K562 (cell line): ENCODE measurements at regions not wholly inside any gene's neighbourhood (a gene's known extent, or its start where the extent isn't known, plus 50 kb on each side); places are given as distances from the start of the nearest gene placed in this dataset.

Source experiments
- ATAC-seq: fragments of 200-7000 bp; cut with Tn5 transposase; 3 replicates; pipeline ENCODE4 v1.9.1; 2020; ENCODE audit warnings: moderate library complexity
- BruUV-seq: library from RNA; stranded (reverse); fragments of 400-500 nt; replicated peaks from 2 replicates; lab custom pipeline; 2021; lab: Mats Ljungman, UMichigan
- CTCF ChIA-PET: fragments of 300-600 bp; formaldehyde crosslinking; extraction: SDS; loops from one replicate; lab custom pipeline; 2021; ENCODE audit warnings: low intra/inter-chr PET ratio; lab: Yijun Ruan, JAX
- POLR2A ChIA-PET: fragments of 300-600, 350-650 bp; sonication (Branson Sonifier 250); formaldehyde crosslinking; extraction: SDS; loops from one replicate; lab custom pipeline; 2021; ENCODE audit warnings: antibody characterized with exemption, inconsistent platforms; lab: Yijun Ruan, JAX
- DNase-seq, 4 experiments: peaks; one replicate each; pipeline versions ENCODE4 v3.0.0 to v3.0.0-alpha.2; 2011 to 2018; ENCODE audit warnings: low spot score in 3 of 4, mixed read lengths in 3 of 4; ENCODE audit errors: extremely low read depth in 1 of 4
- FAIRE-seq: peaks from 2 replicates; lab custom pipeline; 2011; peaks lifted over from hg19 to GRCh38; lab: Jason Lieb, UNC
- H2AFZ ChIP-seq: 2 replicates; pipeline ENCODE4 v1.6.0; 2011; ENCODE audit warnings: low read depth, low read length, control low read depth, inconsistent platforms
- H3K27ac ChIP-seq: fragments of 200-600 bp; 3 replicates; pipeline ENCODE4 v1.8.0; 2011; ENCODE audit warnings: low read depth, mild to moderate bottlenecking, control low read depth, inconsistent platforms, low read length, moderate library complexity, mixed read lengths; ENCODE audit errors: extremely low read depth
- H3K27me3 ChIP-seq, 2 experiments: fragments of 300-600 bp in 1 of 2; 2 replicates in 1 of 2; 3 replicates in 1 of 2; pipeline versions ENCODE4 v1.6.0 to v1.8.0; 2011; ENCODE audit warnings: inconsistent platforms in 2 of 2, low read length in 2 of 2, mild to moderate bottlenecking in 1 of 2, mixed read lengths in 1 of 2, moderate library complexity in 1 of 2; ENCODE audit not compliant: control insufficient read depth in 2 of 2, insufficient read depth in 2 of 2
- H3K36me3 ChIP-seq: fragments of 300-600 bp; 3 replicates; pipeline ENCODE4 v1.8.0; 2011; ENCODE audit warnings: mild to moderate bottlenecking, low read length, inconsistent platforms; ENCODE audit not compliant: control insufficient read depth, insufficient read depth
- H3K4me1 ChIP-seq, 2 experiments: fragments of 200-600 bp in 1 of 2; replicated peaks in 1 of 2; 2 replicates in 1 of 2; 3 replicates in 1 of 2; pipeline versions ENCODE4 v1.5.1 to v1.8.0; 2011; ENCODE audit warnings: inconsistent platforms in 2 of 2, low read length in 2 of 2, mild to moderate bottlenecking in 1 of 2, mixed read lengths in 1 of 2, moderate library complexity in 1 of 2; ENCODE audit not compliant: control insufficient read depth in 2 of 2, insufficient read depth in 2 of 2
- H3K4me2 ChIP-seq: 2 replicates; pipeline ENCODE4 v1.6.1; 2011; ENCODE audit warnings: low read length, control low read depth, inconsistent platforms, mixed read lengths; ENCODE audit not compliant: insufficient read depth
- H3K4me3 ChIP-seq: fragments of 200-600 bp; sonication (generic), shearing (Covaris generic); 2 replicates; pipeline ENCODE4 v1.5.1; 2016; ENCODE audit warnings: control low read depth, inconsistent platforms
- H3K79me2 ChIP-seq: fragments of 200-600 bp; 3 replicates; pipeline ENCODE4 v1.8.0; 2011; ENCODE audit warnings: low read length, inconsistent platforms; ENCODE audit not compliant: control insufficient read depth, insufficient read depth
- H3K9ac ChIP-seq, 2 experiments: 2 replicates each; pipeline versions ENCODE4 v1.6.0 to v1.6.1; 2011; ENCODE audit warnings: low read depth in 2 of 2, low read length in 2 of 2, control low read depth in 1 of 2, inconsistent platforms in 1 of 2, mild to moderate bottlenecking in 1 of 2, mixed read lengths in 1 of 2; ENCODE audit not compliant: insufficient read depth in 1 of 2
- H3K9me1 ChIP-seq: one replicate; pipeline ENCODE4 v1.6.0; 2011; ENCODE audit warnings: inconsistent platforms, mild to moderate bottlenecking, low read length, moderate library complexity; ENCODE audit not compliant: control insufficient read depth, insufficient read depth
- H3K9me3 ChIP-seq: replicated peaks from 2 replicates; pipeline ENCODE4 v1.5.1; 2011; ENCODE audit warnings: low read depth, low read length, inconsistent platforms; ENCODE audit not compliant: control insufficient read depth, insufficient read depth
- H4K20me1 ChIP-seq: replicated peaks from 2 replicates; pipeline ENCODE4 v1.6.1; 2011; ENCODE audit warnings: low read length, inconsistent platforms, mixed read lengths; ENCODE audit not compliant: control insufficient read depth, insufficient read depth
- BRD4 ChIP-seq: fragments of 200-600 bp; sonication (generic); IDR thresholded peaks from 2 replicates; pipeline ENCODE4 v1.6.1; 2017; ENCODE audit warnings: inconsistent platforms
- E2F8 ChIP-seq: fragments of 450-650 bp; IDR thresholded peaks from 2 replicates; pipeline ENCODE4 v1.7.1; 2018; ENCODE audit warnings: mild to moderate bottlenecking, low read depth; ENCODE audit not compliant: partially characterized antibody
- GTF2F1 ChIP-seq: IDR thresholded peaks from 2 replicates; pipeline ENCODE4 v1.6.1; 2011; ENCODE audit warnings: low read depth, low read length, improper control_type of control experiment
- HLTF ChIP-seq: fragments of 450-650 bp; IDR thresholded peaks from 2 replicates; pipeline ENCODE4 v1.6.1; 2016
- KDM1A ChIP-seq, 2 experiments: fragments of 450-650 bp; IDR thresholded peaks; 2 replicates each; pipeline ENCODE4 v1.6.1; 2016; ENCODE audit warnings: mild to moderate bottlenecking in 2 of 2
- KLF13 ChIP-seq: fragments of 450-650 bp; IDR thresholded peaks from 2 replicates; pipeline ENCODE4 v1.6.1; 2016; ENCODE audit warnings: missing genetic modification characterization, low read depth, mild to moderate bottlenecking, missing compliant biosample characterization, moderate library complexity, borderline replicate concordance
- MBD2 ChIP-seq: sonication (generic); IDR thresholded peaks from 2 replicates; pipeline ENCODE4 v1.6.1; 2016; ENCODE audit warnings: low read depth, borderline replicate concordance
- NCOA6 ChIP-seq: fragments of 450-650 bp; IDR thresholded peaks from 2 replicates; pipeline ENCODE4 v1.6.1; 2017; ENCODE audit warnings: mild to moderate bottlenecking
- RCOR1 ChIP-seq, 2 experiments: IDR thresholded peaks; 2 replicates each; pipeline ENCODE4 v1.6.1; 2012; ENCODE audit warnings: low read depth in 2 of 2, low read length in 2 of 2, borderline replicate concordance in 1 of 2, improper control_type of control experiment in 1 of 2
- RFX7 ChIP-seq: fragments of 250-450 bp; sonication (Bioruptor Pico); IDR thresholded peaks from 2 replicates; pipeline ENCODE4 v1.5.1; 2021; ENCODE audit warnings: mild to moderate bottlenecking
- RHOXF2B ChIP-seq: fragments of 250-450 bp; sonication (Bioruptor Pico); conservative IDR thresholded peaks from 2 replicates; pipeline ENCODE4 v1.5.1; 2021
- STAT5B ChIP-seq: fragments of 250-450 bp; sonication (Bioruptor Pico); IDR thresholded peaks from 2 replicates; pipeline ENCODE4 v1.8.0; 2021; ENCODE audit warnings: mild to moderate bottlenecking, inconsistent platforms
- TAF7 ChIP-seq: fragments of 450-650 bp; IDR thresholded peaks from 2 replicates; pipeline ENCODE4 v1.6.1; 2016; ENCODE audit warnings: missing genetic modification characterization, missing compliant biosample characterization
- ZEB2 ChIP-seq: fragments of 450-650 bp; IDR thresholded peaks from 2 replicates; pipeline ENCODE4 v1.6.1; 2016
- ZNF586 ChIP-seq: fragments of 450-650 bp; formaldehyde crosslinking; conservative IDR thresholded peaks from 2 replicates; pipeline ENCODE4 v1.4.0; 2020; ENCODE audit warnings: mild to moderate bottlenecking, moderate library complexity
- ZSCAN29 ChIP-seq: fragments of 450-650 bp; IDR thresholded peaks from 2 replicates; pipeline ENCODE4 v1.6.1; 2017
- WGBS: fragments of 100-300 bp; shearing (Covaris generic); methylation state at CpG from one replicate; pipeline ENCODE4 v1.1.6; 2016; ENCODE audit warnings: low coverage, mixed read lengths; ENCODE audit not compliant: insufficient coverage; ENCODE audit errors: missing lambda C conversion rate; 5-methylcytosine and 5-hydroxymethylcytosine counted together
- in situ Hi-C: fragments of 300-500 bp; cut with MboI; formaldehyde crosslinking; loops from 4 replicates; pipeline ENCODE4 v1.15.0; 2018; ENCODE audit warnings: inconsistent platforms, mixed read lengths
- intact Hi-C: fragments of 100-400 bp; cut with micrococcal nuclease; formaldehyde crosslinking; loops from 2 replicates; pipeline ENCODE4 v1.14.2; 2022
- TF ChIP-seq, protein P1 (sequence below): sonication (generic); formaldehyde crosslinking; IDR thresholded peaks from 2 replicates; pipeline ENCODE4 v1.9.0; 2022; ENCODE audit warnings: mild to moderate bottlenecking, missing genetic modification reagents
- TF ChIP-seq, protein P2 (sequence below): fragments of 450-650 bp; formaldehyde crosslinking; IDR thresholded peaks from 2 replicates; pipeline ENCODE4 v1.4.0; 2022; ENCODE audit warnings: missing genetic modification characterization
- TF ChIP-seq, protein P3 (sequence below): sonication (generic); formaldehyde crosslinking; IDR thresholded peaks from 2 replicates; pipeline ENCODE4 v1.8.1; 2022; ENCODE audit warnings: missing genetic modification reagents

DNA sequence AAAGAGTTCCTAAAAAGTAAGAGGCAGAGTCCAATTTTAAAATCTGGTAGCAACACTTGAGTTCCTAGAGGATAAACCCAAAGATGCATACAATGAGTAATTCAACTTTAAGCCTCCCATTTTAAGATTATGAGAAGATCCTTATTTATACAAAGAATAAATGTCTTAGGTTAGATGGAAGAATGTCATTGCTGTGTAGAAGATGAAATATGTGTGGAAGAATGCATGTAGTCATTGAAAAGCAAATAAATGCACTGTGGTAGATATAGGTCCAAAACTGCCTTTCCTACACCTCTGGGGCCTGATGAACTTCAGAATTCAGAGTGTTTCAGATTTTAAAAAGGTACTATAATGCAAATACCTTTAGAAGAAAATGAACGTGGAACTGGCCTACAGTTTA lies 58.7 kb upstream of the LRP1B start:
- H3K27ac ChIP-seq: no peak overlapping the region
- no peak for DNase-seq
- no peak overlapping the region for H3K4me2 ChIP-seq
- H2AFZ ChIP-seq: no peak overlapping the region
- H3K36me3 ChIP-seq: no peaks in the 10 kb centered on the region
- H3K9ac ChIP-seq: no peak overlapping the region
- in situ Hi-C loops: no loop called here
- 0% methylated on average over 1 of the region's 1 CpG for WGBS
- POLR2A ChIA-PET: no interaction called here
- no peaks in the 10 kb centered on the region for H4K20me1 ChIP-seq
- FAIRE-seq: no peak
- no peaks in the 10 kb centered on the region for H3K9me1 ChIP-seq
- CTCF ChIA-PET: no interaction called here
- H3K27me3 ChIP-seq: no peaks in the 10 kb centered on the region
- H3K9me3 ChIP-seq: no peaks in the 10 kb centered on the region
- no peak for TF ChIP-seq RFX7
- no peak for TF ChIP-seq KDM1A (IDR thresholded peaks at IDR 0.05)
- TF ChIP-seq STAT5B (CRISPR knock-in tag): no peak
- no peak for TF ChIP-seq ZEB2
- no peak for TF ChIP-seq RHOXF2B
- no peak for TF ChIP-seq HLTF
- no peak for TF ChIP-seq RCOR1 (IDR thresholded peaks at IDR 0.05; ENCODE audit: borderline replicate concordance in 1 of 2, low read depth in 2 of 2, low read length in 2 of 2)
- TF ChIP-seq BRD4: no peak
- TF ChIP-seq ZNF586 (CRISPR knock-in tag): no peak
- no peak for TF ChIP-seq MBD2
- TF ChIP-seq ZSCAN29: no peak
- TF ChIP-seq KLF13 (tag): no peak
- TF ChIP-seq, protein P1, sequence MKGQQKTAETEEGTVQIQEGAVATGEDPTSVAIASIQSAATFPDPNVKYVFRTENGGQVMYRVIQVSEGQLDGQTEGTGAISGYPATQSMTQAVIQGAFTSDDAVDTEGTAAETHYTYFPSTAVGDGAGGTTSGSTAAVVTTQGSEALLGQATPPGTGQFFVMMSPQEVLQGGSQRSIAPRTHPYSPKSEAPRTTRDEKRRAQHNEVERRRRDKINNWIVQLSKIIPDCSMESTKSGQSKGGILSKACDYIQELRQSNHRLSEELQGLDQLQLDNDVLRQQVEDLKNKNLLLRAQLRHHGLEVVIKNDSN (CRISPR knock-in tag): no peak
- no peak for TF ChIP-seq GTF2F1
- TF ChIP-seq E2F8: no peak
- no peak for TF ChIP-seq TAF7 (tag)
- no peak for TF ChIP-seq NCOA6
- TF ChIP-seq, protein P2, sequence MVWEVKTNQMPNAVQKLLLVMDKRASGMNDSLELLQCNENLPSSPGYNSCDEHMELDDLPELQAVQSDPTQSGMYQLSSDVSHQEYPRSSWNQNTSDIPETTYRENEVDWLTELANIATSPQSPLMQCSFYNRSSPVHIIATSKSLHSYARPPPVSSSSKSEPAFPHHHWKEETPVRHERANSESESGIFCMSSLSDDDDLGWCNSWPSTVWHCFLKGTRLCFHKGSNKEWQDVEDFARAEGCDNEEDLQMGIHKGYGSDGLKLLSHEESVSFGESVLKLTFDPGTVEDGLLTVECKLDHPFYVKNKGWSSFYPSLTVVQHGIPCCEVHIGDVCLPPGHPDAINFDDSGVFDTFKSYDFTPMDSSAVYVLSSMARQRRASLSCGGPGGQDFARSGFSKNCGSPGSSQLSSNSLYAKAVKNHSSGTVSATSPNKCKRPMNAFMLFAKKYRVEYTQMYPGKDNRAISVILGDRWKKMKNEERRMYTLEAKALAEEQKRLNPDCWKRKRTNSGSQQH (CRISPR knock-in tag): no peak
- TF ChIP-seq, protein P3, sequence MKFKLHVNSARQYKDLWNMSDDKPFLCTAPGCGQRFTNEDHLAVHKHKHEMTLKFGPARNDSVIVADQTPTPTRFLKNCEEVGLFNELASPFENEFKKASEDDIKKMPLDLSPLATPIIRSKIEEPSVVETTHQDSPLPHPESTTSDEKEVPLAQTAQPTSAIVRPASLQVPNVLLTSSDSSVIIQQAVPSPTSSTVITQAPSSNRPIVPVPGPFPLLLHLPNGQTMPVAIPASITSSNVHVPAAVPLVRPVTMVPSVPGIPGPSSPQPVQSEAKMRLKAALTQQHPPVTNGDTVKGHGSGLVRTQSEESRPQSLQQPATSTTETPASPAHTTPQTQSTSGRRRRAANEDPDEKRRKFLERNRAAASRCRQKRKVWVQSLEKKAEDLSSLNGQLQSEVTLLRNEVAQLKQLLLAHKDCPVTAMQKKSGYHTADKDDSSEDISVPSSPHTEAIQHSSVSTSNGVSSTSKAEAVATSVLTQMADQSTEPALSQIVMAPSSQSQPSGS: no peak
- intact Hi-C loops: no loop called here
- H3K4me3 ChIP-seq: no peak overlapping the region
- ATAC-seq: no peak
- no peaks in the 10 kb centered on the region for H3K4me1 ChIP-seq
- no peaks in the 10 kb centered on the region for H3K79me2 ChIP-seq
- BruUV-seq: no TSS peak
